Amygdala (tissue), 56 donors: ENCODE measurements at regions not wholly inside any gene's neighbourhood (a gene's known extent, or its start where the extent isn't known, plus 50 kb on each side); places are given as distances from the start of the nearest gene placed in this dataset.
A peak's percentile ranks its signal among the peaks of the same experiment; 100 is the strongest.

Experiments used
- DNase-seq, 56 donors: peaks; one replicate each; lab custom pipeline; 2025; lab: John Stamatoyannopoulos, UW

DNA sequence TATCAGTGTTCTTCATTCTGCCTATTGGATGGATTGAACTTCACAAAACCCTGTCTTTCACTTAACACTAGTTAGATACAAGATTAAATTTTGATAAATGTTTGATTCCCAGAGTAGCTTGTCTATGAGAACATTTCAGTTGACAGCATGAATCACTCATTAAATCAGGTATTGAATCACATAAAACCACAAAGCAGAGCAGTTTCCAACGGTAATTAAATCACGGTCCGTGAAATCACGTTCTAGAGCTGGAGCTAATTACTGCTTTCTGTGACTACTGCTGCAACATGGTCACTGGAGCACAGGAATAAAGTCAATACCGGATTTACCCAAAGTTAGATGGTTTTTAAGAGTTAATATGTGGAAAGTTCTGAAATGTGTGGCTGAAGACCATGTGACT is 257.8 kb upstream of the PCDH15 start:
- no peak for DNase-seq

DNA sequence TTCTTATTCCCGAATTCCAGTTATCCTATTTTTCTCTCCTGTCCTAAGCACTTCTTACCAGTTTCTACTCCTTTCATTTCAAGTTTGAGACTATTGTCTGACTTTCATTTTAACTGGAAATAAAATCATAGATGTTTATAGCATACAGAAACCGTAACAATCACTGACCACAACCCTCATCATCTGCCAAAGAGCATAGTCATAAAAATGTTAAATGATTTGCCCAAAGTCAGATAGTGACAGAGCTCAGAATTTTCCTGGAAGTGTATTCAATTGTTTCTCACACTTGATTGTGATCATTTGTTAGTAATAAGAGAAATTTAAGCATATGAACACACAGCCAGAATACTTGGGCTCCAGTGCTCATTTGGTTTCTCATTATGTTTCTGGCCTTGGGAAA is 250.5 kb upstream of the PCDH15 start:
- no peak for DNase-seq

DNA sequence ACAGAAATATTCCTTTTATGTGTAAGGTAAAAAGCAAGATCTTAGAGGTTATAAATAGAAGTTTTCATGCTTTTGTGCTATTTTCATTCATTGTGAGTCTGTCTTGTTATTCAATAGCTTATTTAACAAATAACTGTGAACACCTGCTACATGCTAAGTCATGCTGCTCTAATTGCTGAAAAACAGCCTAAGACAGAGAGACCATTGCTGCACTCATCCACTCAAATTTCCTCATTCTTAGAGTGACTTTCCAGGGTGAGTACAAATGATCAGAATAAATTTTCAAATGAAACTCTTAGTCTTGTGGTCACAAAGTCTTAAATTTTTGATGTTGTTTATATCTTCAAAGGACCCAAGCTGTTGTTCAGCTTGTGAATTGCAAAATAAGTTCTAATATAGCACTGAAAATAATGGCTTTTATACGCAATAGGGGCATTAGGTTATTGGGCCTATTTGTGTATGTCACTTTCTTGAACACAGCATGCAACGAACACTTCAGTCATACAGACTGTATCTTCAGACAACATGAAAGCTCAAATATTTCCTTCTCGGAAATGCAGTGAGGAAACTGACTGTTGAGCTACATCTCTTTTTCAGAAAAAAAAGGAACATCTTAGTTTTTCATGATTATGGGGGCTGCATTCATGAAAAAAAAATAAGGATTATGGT is 247.9 kb upstream of the PCDH15 start:
- DNase-seq: no peak

DNA sequence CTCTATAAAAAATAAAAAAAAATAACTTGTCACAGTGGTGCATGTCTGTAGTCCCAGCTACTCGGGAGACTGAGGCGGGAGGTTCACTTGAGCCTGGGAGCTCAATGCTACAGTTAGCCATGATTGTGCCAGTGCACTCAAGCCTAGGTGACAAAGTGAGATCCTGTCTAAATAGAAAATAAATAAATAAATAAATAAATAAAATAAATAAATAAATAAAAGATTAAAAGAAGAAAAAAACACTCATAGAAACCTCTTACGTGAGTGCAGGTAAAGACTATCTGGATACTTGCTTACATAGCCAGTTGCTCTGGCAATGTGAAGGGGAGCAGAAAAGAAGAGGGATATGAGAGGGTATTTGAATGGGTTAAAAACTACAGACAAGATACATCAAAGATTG is 242.5 kb upstream of the PCDH15 start:
- no peak for DNase-seq

DNA sequence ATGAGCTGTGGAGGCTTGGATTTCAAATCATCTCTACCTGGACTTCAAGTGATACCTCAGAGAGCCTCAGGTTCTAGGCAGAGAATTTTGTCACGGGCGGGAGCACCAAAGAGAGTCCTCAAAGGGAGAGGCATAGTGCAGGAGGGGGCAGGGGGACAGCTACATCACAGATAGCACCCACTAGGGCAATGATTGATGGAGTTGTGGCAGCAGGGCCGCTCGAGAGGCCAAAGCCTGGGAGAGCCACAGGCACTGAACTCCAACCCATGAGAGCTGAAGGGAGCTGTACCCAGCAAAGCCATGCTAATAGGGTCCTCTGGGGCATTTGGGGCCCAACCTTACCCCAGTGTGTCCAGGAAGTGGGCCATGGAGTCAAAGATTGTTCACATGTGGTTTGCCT is 232.0 kb upstream of the PCDH15 start:
- no peak for DNase-seq

DNA sequence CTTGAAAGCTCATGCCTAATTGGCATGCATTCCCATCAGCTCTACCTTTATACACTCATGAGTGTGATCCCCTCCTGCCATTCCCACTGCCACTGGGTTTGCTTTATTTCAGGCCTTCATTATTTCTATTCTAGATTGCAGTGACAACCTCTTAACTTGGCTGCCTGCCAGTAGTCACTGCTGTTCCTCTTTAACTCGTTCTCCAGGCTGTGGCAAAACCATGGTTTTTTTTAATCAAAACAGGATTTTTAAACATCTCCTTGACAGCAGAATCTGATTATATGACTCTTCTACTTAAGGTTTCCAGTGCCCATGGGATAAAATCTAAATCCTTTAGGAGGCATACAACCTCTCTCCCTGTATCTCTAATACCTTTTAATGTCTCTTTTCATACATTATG is 223.7 kb upstream of the PCDH15 start:
- peak in 10 of 56 donors; percentile 2 to 36 (median 18) for DNase-seq

DNA sequence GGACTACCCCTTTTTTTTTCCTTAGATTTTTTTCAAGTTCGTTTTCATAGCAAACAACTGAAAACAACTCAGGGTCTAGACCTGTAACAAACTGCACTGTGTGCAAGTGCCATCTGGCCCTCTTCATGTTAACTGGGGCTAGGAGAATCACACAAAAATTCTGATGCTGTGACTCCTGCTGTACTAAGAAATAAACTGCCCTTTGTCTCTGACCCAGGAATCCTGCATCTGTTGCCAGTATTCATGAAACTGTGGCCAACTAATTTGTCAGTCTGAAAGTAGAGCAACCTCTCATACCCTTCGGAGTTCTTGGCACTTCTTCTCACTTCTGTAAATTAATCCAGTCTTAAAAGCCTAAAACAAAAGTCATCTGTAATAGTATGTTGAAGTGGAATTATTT is 218.4 kb upstream of the PCDH15 start:
- DNase-seq: peak in 3 of 56 donors; percentile 8 to 20 (median 16)

DNA sequence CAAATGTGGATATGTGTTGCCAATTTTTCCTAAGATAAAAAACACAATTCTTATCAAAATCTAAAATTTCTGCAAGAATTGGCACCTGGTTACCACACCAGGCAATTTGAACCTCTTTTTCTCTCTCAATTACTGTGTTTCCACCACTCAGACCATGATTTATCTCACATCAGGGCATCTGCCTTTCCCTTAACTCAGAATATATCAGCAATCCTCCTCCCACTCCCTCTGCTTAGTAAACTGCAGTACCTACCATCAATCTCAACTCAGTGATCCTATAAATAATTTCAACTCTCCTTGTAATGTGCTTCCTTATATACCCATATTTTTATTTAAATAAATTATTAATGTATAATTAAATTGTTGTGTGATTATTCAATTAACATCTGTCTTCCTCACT is 212.3 kb upstream of the PCDH15 start:
- no peak for DNase-seq

DNA sequence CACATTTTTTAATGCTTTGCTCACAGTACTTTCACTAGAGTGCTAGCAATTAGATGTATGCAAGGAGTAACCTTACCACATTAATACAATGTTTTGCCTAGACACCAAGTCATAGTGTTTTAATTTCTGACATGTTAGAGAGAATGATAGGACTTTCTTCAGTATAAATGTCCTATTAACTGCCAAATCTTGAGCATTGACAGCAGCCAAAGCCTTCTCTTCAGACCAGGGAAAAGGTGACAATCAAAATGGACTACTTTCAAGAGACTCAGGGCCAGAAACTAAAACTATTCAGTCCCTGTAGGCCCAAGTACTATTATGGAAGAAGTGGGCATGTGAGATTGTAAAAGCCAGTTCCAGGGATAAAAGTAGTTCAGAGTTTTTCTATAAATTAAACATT is 201.4 kb upstream of the PCDH15 start:
- no peak for DNase-seq

DNA sequence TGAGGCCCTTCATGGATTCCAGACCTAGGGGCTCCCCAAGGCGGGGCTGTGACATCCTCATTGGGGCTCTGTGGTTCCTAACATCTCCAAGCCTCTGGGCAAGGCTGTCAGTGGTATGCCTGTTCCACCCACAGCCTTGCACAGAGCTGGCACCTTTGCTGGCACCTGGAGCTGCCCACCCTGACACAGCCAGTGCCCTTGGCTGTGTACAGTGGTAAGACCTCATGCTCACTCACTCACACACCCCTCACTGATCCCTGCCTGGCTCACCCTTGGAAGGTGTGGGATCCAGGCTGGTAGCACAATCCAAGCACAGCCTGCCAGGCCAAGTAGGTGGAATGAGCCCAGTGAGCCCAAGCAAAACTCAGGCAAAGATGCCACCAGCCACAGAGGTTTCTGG is 200.4 kb upstream of the PCDH15 start:
- no peak for DNase-seq

DNA sequence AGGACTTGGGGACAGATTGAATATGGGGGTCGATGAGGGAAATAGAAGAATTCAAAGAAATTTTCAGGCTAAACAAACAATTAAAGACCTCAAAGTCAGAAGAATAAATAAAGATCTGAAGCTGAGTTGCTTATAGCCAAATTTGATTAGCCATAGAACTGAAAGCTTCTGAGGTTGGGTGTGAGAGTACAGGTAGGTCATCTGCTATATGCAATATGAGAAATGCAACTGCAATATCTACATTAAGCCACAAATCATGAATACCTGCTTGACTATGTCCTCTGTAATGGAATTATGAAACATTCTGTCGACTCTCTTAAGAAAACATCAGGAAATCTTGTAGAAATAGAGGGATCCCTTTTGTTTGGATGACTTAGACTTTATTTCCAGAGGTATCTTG is 192.1 kb upstream of the PCDH15 start:
- DNase-seq: no peak

DNA sequence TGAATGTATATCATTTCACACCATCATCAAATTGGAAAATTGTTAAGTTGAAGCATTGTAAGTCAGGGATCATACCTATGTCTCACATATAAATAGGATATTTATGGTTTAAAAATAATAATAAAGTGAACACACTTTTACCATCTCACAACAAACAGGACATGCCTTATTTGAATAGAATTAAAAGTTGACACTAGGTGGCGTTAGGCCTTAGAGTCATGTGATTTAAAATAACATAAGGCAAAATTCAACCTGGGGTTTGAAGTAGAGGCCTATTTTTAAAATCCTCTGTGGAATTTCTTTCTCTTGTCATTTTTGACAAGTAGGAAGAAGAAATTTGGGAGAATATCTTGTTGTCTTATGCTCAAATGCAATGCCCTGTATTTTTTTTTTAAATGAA is 184.7 kb upstream of the PCDH15 start:
- DNase-seq: no peak

DNA sequence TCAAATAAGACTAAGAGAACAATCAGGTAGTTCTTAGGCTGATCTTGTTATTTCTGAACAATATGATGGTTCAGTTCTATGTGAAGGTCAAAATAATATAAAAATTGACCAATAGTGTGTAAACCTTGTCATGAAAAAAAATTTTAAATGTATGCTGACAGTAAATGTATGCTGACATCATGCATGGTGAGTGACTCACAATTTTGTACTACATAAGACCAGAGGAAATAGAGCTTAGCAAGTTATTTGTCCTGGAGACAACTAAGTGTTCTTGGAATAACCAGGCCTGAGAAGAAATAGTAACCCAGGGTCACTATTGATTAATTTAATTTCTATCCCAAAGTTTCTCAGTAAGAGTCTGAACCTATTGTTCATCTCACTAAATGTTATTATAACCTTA is 182.2 kb upstream of the PCDH15 start:
- DNase-seq: no peak

DNA sequence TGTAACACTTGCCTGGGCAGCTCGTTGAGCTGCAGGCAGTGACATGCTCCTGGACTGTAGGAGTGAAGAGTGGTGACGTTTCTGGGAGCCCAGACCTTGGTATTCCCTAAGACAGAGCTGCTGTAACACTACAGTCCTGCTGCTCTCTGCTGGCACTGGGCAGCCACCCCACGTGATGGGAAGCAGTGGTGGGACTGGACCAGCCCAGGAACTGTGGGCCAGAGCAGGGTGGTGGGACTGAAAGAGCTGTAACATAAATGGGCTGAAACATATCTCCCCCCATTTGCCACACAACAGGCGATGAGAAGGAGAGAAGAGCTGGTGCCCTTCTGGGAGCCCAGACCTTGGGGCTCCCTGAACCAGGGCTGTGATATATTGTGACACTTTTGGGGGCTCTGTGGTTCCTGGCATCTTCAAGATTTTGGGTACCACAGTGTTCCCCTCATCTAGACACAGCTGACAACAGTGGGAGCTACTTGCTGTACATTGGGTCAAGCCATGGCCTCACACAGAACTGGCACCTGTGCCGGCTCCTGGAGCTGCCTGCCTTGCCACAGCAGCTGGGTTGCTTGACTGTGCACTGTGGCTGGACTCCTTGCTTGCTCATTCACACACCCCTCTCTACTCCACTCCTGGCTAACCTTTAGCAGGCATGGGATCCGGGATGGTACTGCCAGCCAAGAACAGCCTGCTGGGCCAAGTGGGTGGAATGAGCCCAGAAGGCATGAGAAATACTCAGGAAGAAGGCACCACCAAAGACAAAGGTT is 161.3 kb upstream of the PCDH15 start:
- DNase-seq: no peak

DNA sequence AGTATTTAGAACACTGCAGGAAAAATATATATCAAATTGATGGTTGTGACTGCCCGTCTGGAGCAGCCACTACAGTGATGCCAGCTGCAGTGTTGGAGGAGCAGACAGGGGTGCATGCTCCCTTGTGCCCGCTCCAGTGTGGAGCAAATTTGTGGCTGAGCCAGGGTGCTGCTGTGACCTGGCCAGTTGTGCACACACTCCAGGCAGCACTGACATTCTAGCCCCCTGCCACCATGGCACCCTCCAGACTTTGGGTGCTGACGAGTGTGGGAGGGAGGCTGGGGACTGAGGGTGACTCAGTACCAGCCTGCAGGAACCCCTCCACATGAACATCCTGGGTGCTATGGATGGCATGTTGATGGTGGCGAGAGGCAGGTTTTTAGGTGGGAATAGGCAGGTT is 160.0 kb upstream of the PCDH15 start:
- DNase-seq: no peak

DNA sequence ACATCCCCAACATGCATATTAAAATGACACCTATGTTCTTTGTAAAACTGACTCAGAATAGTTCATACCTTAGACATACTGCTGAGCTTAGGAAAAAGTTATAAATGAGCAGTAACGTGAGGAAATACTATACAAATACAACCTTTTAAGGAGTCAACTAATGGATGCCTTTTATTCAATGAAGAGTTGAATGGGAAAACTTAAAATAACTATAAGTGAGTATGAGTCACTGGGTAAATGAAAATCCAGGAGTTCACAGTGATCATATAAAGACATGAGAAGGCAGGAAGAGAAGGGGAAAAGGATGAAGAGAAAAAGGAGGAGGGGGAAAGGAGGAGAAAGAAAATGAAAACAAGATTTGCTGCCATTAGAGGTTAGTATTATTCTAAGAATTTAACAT is 157.8 kb upstream of the PCDH15 start:
- DNase-seq: no peak

DNA sequence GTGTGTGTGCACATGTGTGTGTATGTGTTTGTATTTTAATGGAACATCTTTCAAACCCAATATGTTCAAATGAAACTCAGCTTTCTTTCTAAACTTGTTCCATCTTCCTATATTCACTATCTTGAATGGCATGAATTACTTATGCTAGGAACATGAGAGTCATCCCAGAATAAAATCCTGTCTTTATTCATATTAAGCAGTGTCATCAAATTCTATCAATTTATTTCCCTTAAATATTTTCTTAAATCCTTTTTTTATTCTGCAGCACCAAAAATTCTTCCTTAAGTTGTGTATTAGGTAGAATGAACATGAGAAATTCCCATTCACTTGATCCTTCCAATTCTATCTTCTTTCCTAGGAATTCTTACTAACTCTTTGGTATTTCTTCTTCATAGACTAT is 146.6 kb upstream of the PCDH15 start:
- DNase-seq: no peak

DNA sequence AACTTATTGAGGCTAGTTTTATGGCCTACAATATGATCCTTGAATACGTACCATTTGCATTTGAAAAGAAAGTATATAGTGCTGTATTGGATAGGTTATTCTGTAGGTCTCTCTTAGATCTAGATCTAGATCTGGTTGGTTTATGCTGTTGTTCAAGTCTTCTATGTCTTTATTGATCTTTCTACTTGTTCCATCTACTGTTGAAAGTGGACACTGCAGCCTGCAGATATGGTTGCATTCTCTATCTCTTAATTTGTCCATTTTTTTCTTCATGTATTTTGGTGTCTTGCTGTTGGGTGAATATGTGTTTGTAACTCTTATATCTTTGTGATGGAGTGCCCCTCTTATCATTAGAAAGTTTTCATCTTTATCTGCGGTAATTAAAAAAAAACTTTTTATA is 139.4 kb upstream of the PCDH15 start:
- DNase-seq: no peak

DNA sequence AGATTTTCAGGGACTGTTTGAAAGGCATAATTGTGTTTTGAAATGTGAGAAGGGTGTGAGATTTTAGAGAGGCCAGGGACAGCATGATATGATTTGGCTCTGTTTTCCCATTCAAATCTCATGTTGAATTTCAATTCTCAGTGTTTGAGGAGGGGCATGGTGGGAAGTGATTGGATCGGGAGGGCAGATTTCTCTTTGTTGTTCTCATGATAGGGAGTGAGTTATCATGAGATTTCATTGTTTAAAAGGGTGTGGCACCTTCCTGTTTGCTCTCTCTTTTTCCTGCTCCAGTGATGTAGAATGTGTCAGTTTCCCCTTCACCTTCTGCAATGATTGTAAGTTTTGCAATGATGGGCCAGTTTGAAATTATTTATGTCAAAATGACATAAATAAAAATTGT is 113.0 kb upstream of the PCDH15 start:
- no peak for DNase-seq

DNA sequence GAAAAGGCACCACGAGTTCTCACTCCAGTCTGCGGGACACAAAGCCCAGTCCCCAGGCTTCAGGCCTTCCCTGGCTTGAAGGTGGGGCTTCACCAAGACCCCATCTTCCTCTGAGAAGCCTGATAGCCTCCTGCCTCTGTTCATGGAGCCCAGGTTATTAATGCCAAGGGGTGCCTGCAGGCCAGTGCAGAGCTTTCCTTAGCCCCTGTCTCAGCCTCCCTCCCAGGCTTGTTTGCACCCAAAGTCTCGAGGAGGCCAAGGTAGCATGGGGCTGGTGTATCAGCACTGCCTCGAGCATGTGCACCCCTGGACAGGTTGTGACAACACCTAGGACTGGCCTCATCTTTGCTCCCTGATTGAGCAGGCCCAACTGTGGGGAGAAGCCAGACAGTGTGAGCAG is 108.1 kb upstream of the PCDH15 start:
- DNase-seq: no peak

DNA sequence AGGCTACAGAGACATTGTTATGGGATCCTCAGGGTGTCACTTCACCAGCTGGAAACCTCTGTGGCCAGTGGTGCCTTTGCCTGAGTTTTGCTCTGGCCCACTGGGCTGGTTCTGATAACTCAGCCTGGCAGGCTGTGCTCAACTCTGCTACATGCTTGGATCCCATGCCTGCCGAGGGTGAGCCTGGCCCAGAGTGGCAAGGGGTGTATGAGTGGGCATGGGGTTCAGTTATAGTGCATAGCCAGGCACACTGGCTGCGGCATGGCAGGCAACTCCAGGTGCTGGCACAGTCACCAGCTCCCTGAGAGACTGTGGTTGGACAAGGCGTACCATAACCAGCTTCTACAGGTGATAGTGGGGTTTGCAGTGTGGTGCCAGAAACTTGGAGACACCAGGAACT is 107.0 kb upstream of the PCDH15 start:
- DNase-seq: no peak

DNA sequence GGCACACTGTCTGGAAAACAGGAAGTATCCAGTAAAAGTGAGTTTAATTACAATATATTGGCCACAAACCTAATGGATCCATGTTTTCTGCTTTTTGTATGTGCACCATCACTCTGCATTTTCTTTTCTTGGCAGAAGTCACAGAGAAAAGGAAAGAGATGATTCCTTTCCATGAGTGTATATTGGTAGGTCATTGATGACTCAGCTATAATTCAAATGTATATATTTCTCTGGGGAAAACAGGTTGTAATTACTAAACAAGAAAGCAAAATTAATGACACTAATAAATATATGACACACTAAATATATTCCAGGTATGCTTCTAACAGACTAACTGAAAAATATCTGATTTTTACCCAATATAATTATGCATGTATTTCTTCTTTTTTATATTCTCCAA is 105.9 kb upstream of the PCDH15 start:
- no peak for DNase-seq
